Activated CD8-positive, alpha-beta T cell treated with anti-CD3 and anti-CD28 coated beads, Interleukin-2, amount 10 ng/mL, durations not matched to agents 7 days and 5 days (primary cell): ENCODE measurements at regions not wholly inside any gene's neighbourhood (a gene's known extent, or its start where the extent isn't known, plus 50 kb on each side); places are given as distances from the start of the nearest gene placed in this dataset.

Source experiments
- ATAC-seq: fragments of 150-1000 bp; cut with Tn5 transposase; one replicate; pipeline ENCODE4 v1.10.0; 2021; ENCODE audit warnings: moderate library complexity
- CTCF ChIA-PET: fragments of 350-600 bp; sonication (Branson Sonifier 250); formaldehyde crosslinking; loops from one replicate; lab custom pipeline; 2021; ENCODE audit warnings: antibody characterized with exemption; lab: Charles Lee
- POLR2A ChIA-PET: fragments of 350-600 bp; sonication (Branson Sonifier 250); formaldehyde crosslinking; loops from one replicate; lab custom pipeline; 2021; ENCODE audit warnings: antibody characterized with exemption; lab: Charles Lee
- DNase-seq: peaks from one replicate; pipeline ENCODE4 v3.0.0-alpha.2; 2020
- H3K27ac Mint-ChIP-seq: one replicate; pipeline ENCODE4 v1.8.0; 2021; ENCODE audit warnings: mild to moderate bottlenecking, mixed read lengths
- H3K27me3 Mint-ChIP-seq: one replicate; pipeline ENCODE4 v1.8.0; 2021; ENCODE audit warnings: low read depth, mixed read lengths
- H3K36me3 Mint-ChIP-seq: one replicate; pipeline ENCODE4 v1.8.0; 2021; ENCODE audit warnings: low read depth, mixed read lengths
- H3K4me1 Mint-ChIP-seq: one replicate; pipeline ENCODE4 v1.8.0; 2021; ENCODE audit warnings: low read depth, mixed read lengths
- H3K4me3 Mint-ChIP-seq: one replicate; pipeline ENCODE4 v1.8.0; 2021; ENCODE audit warnings: mild to moderate bottlenecking, mixed read lengths
- H3K9me3 Mint-ChIP-seq: one replicate; pipeline ENCODE4 v1.8.0; 2022; ENCODE audit warnings: mixed read lengths; ENCODE audit not compliant: insufficient read depth

DNA sequence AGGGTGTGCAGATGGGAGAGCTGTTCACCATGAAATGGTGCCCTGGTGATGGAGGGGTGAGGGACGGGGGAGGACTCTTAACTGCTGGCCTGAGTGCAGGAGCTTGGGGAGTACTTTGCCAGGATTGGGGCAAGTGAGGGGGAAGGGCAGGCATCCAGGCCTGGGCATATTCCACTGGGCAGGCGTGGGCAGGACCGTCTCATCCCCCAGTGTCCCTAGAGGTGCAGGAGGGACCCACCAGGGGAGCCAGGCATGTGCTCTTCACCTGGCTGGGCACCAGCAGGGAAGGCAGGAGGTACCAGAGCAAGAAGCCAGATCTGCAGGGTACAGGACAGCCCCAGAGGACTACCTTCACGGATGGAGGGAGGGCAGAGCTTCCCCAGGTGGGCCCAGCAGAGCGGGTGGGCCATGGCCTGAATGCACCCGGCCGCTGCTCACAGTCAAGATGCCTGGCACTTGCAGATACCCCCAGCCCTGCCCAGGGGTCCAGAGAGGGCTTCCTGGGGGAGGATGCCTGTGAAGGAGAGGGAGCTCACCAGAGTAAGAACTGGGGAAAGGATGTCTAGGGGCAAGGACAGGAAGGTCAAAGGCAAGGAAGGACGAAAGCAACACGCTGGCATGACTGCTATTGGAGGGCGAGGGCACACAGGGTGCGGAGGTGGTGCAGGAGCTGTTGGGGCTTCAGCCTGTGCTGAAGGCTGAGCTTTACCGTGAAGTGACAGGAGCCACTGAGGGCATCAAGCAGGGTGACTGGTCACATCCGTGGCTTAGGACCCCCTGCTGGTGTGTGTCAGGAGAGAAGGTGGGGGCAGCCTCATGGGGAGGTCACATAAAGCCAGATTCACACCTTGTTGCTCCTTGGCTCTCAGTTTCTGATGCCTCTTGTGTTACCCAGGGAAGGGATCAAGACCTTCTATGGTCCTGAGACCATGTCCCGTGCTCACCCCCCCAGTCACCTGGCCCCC, 68.2 kb upstream of the NKX1-1 start:
- Mint-ChIP-seq H3K36me3 (no peaks in the 10 kb centered on the region), H3K4me3 (no peak overlapping the region), H3K9me3 (no peaks in the 10 kb centered on the region), H3K27ac (no peak overlapping the region), H3K27me3 (peaks cover 4% of the 10 kb centered on the region), H3K4me1 (no peaks in the 10 kb centered on the region)
- no peak for DNase-seq
- no peak for ATAC-seq
- CTCF ChIA-PET: no interaction called here
- POLR2A ChIA-PET: no interaction called here

DNA sequence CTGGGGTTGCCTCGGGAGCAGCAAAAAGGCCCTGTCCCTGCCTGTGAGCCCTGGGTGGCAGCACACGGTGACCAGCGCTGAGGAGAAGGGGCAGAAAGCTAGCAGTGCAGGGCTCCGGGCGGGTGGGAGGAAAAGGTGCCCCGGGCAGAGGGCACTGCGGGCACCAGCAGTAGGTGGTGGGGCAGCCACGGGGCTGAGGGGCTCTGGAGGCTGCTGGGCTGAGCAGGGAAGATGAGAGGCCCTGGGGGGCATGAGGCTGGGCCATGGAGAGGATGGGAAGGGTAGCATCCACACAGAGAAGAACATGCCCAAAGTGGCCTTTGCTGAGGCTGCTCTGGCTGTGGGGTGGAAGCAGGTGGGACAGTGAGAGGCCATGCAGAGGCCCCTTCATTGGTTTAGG, 67.5 kb upstream of the NKX1-1 start:
- DNase-seq (no peak), ATAC-seq (no peak)
- ChIA-PET POLR2A (no interaction called here), CTCF (no interaction called here)
- Mint-ChIP-seq H3K27me3 (peaks cover 4% of the 10 kb centered on the region), H3K27ac (no peak overlapping the region), H3K9me3 (no peaks in the 10 kb centered on the region), H3K4me1 (no peaks in the 10 kb centered on the region), H3K4me3 (no peak overlapping the region), H3K36me3 (no peaks in the 10 kb centered on the region)

DNA sequence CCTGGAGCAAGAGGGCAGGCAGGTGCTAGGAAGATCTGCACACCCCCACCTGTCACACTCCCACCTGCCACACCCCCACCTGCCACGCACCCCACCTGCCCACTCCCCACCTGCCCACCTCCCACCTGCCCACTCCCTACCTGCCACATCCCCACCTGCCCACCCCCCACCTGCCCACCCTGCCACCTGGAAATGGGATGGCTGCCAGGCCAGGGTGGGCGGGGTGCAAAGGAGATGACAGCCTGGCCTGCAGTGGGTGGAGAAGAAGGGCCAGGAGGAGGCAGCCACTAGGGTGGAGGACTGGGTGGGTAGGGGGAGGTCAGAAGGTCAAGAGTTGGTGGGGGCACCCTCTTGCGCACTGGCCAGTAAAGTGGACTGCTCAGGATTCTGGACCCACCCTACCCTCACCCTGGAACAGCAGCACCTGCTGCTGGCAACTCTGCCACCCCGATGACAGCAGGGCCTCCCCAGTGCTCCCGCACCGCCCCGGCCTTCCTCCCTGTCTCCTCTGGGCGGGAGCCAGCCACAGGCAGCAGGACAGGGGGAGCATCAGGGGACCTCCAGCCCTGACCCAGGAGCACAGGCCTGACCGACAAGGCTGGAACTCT, 66.8 kb upstream of the NKX1-1 start:
- H3K9me3 Mint-ChIP-seq: no peaks in the 10 kb centered on the region
- no peaks in the 10 kb centered on the region for H3K36me3 Mint-ChIP-seq
- H3K27me3 Mint-ChIP-seq: peaks cover 4% of the 10 kb centered on the region
- no peak for DNase-seq
- H3K4me3 Mint-ChIP-seq: no peak overlapping the region
- no peaks in the 10 kb centered on the region for H3K4me1 Mint-ChIP-seq
- ChIA-PET CTCF (no interaction called here), POLR2A (no interaction called here)
- ATAC-seq: no peak
- no peak overlapping the region for H3K27ac Mint-ChIP-seq

DNA sequence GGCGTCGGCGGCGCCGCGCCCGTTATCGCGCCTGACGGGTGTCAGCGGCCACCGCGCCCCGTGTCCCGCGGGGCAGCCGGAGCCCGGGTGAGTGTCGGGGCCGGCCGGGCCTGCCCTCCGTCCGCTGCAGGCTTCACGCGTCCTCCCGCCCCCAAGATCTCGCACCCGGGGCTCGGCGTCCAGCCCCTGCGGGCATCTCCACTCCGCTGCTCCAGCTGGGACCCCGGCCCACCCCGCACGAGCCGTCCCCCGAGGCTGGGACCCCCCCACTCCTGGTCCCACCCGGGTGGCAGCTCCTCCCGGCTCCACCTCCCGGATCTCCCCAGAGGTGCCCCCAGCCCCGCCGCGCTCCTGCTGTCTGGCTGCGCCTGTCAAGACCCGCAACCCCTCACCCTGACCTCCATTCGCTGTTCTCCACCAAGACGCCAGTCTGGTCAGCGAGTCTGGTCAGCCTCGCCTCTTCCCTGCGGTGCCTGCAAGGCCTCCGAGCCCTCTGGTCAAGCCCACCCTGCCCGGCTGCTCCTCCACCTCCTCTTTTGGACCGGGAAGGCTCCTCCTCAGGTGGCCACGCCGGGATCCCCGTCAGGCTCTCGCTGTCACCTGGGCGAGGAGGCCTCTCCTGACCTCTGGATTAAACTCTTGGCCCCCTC, 66.0 kb upstream of the NKX1-1 start:
- no peak overlapping the region for H3K27ac Mint-ChIP-seq
- H3K27me3 Mint-ChIP-seq: peaks cover 4% of the 10 kb centered on the region
- ATAC-seq (no peak), DNase-seq (no peak)
- no peaks in the 10 kb centered on the region for H3K4me1 Mint-ChIP-seq
- H3K4me3 Mint-ChIP-seq: no peak overlapping the region
- POLR2A ChIA-PET: no interaction called here
- H3K9me3 Mint-ChIP-seq: no peaks in the 10 kb centered on the region
- CTCF ChIA-PET: no interaction called here
- H3K36me3 Mint-ChIP-seq: no peaks in the 10 kb centered on the region

DNA sequence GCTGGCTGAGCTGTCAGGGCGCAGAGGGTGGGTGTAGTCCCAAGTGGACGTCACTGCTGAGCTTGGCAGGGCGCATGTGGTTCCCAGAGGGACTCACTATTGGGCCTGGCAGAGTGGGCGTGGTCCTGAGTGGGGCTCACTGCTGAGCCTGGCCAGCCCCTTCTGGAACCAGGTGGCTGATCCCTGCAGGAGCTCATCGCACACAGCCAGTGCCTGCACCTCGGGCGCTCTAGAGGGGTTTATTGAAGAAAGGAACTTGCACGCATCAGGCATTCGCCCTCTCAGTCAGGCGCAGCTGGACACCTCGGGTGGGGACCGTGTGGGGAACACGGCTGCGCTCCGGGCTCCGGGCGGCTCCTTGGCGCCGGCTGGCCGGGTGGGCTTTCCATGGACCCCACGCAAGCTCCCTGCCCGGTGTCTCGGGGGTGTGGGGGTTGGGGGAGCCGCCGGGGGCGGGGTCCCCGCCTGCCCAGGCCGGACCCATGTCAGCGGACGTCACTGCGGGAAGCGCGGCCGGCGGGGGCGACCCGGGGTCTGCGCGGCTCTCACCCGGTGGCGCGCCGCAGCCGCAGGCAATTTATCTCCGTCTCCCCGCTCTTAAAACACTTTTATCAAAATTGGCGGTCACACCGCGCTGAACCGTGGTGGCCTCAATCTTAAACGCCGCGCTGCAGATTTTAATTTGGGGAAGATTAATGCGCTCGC, 65.4 kb upstream of the NKX1-1 start:
- POLR2A ChIA-PET: no interaction called here
- CTCF ChIA-PET: no interaction called here
- H3K9me3 Mint-ChIP-seq: no peaks in the 10 kb centered on the region
- ATAC-seq (no peak), DNase-seq (no peak)
- H3K36me3 Mint-ChIP-seq: no peaks in the 10 kb centered on the region
- H3K4me1 Mint-ChIP-seq: no peaks in the 10 kb centered on the region
- H3K27me3 Mint-ChIP-seq: peaks cover 4% of the 10 kb centered on the region
- no peak overlapping the region for H3K27ac Mint-ChIP-seq
- no peak overlapping the region for H3K4me3 Mint-ChIP-seq

DNA sequence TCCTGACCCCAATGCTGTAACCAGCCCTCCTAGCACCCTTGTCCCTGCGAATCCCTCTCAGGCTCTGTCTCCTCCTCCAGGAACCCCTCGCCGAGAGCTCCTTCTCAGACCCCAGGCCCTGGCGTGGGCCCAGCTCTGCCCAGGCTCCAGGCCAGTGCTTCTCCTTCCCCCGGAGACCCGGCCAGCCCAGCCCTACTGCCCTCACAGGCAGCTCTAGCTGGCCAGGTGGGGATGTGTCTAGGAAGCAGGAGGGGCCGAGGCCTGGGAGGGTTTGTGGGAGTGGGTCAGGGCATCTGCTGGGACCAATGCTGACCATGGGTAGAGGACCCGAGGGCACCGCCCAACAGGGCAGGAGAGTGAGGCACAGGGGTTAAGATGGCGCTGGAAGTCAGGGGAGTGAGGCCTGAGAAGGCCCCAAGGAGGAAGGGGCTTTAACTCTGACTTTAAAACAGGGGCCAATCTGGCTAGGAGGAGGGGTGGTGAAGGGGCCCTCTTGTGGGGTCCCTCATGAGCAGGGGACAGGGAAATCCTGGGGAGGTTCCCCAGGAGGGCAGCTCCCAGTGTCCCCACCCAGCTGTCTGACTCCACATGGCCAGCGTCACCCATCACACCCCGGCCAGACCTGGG, 64.7 kb upstream of the NKX1-1 start:
- H3K27ac Mint-ChIP-seq: no peak overlapping the region
- DNase-seq: no peak
- POLR2A ChIA-PET: no interaction called here
- H3K9me3 Mint-ChIP-seq: no peaks in the 10 kb centered on the region
- CTCF ChIA-PET: no interaction called here
- no peaks in the 10 kb centered on the region for H3K36me3 Mint-ChIP-seq
- H3K27me3 Mint-ChIP-seq: peaks cover 4% of the 10 kb centered on the region
- H3K4me1 Mint-ChIP-seq: no peaks in the 10 kb centered on the region
- no peak for ATAC-seq
- no peak overlapping the region for H3K4me3 Mint-ChIP-seq

DNA sequence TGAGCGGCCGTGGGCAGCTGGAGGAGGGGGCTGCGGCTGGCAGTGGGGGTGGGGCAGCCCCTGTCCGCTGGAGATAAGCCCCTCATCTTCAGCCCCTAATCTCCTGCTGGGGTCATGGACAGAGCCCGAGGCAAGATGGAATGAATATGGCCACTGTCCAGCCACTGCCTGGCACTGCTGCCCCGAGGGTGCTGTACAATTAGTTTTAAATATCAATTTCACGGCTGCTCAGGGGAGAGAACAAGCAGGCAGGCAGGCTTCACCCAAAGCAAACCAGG, 64.1 kb upstream of the NKX1-1 start:
- ChIA-PET CTCF (no interaction called here), POLR2A (no interaction called here)

DNA sequence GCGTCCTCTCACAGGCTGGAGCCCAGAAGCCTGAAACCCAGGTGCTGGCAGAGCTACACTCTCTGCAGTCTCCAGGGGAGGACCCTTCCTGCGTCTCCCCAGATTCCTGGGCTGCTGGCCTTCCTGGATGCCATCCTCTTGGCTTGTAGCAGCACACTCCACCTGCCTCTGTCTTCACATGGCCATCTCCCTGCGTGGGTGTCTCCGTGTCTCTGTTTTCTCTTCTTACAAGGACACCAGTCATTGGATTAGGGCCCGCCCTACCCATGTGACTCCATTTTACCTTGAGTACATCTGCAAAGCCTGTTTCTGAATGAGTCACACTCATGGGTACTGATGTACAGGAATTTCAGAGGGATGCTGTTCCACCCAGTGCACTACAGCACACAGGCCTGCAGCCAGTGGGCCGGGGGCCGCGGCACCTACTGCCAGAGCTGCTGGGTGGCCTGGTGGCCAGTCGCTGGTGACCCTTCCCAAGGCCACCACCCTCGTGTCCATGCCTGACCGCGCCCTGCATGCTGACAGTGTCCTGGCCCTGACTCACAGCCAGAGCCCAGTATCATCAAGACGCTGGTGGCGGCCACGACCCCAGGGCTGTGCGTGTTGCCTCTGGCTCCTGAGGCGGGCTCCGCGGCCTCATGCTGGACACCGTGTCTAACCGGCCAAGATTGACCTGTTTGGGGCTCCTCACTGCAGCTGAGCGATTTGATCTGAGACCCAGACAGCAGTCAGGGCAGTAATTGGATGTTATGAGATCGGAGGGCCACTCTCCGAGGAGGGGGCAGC, 63.6 kb upstream of the NKX1-1 start:
- ATAC-seq (no peak), DNase-seq (no peak)
- no peak overlapping the region for H3K4me3 Mint-ChIP-seq
- H3K9me3 Mint-ChIP-seq: no peaks in the 10 kb centered on the region
- peaks cover 4% of the 10 kb centered on the region for H3K27me3 Mint-ChIP-seq
- H3K36me3 Mint-ChIP-seq: no peaks in the 10 kb centered on the region
- H3K4me1 Mint-ChIP-seq: no peaks in the 10 kb centered on the region
- POLR2A ChIA-PET: no interaction called here
- H3K27ac Mint-ChIP-seq: no peak overlapping the region
- CTCF ChIA-PET: no interaction called here

More for the DNA sequence above, 64.1 kb upstream of the NKX1-1 start:
- Mint-ChIP-seq H3K9me3 (no peaks in the 10 kb centered on the region), H3K4me1 (no peaks in the 10 kb centered on the region), H3K36me3 (no peaks in the 10 kb centered on the region), H3K4me3 (no peak overlapping the region), H3K27ac (no peak overlapping the region), H3K27me3 (peaks cover 4% of the 10 kb centered on the region)
- ATAC-seq (no peak), DNase-seq (no peak)

DNA sequence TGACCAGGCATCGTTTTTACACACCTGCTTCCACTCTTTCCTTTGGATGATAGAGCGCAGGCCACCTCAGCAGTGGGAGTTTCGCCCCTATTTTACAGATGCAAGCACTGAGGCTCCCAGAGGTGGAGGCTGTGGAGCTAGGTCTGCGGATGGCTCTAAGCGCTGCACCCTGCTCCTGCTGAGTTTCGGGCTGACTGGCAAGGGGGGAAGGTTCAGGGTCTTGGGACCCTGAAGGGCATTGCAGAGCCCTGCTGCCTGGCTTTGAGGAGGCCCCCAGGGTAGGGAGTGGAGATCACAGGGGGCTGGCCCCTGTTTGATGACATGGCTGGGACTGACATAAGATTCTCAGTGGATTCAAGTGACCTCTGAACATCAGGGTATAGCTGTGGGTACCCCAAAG, 62.8 kb upstream of the NKX1-1 start:
- ChIA-PET CTCF (no interaction called here), POLR2A (no interaction called here)
- ATAC-seq: no peak
- Mint-ChIP-seq H3K27me3 (peaks cover 4% of the 10 kb centered on the region), H3K9me3 (no peaks in the 10 kb centered on the region), H3K27ac (no peak overlapping the region), H3K4me1 (no peaks in the 10 kb centered on the region), H3K4me3 (no peak overlapping the region), H3K36me3 (no peaks in the 10 kb centered on the region)
- no peak for DNase-seq

DNA sequence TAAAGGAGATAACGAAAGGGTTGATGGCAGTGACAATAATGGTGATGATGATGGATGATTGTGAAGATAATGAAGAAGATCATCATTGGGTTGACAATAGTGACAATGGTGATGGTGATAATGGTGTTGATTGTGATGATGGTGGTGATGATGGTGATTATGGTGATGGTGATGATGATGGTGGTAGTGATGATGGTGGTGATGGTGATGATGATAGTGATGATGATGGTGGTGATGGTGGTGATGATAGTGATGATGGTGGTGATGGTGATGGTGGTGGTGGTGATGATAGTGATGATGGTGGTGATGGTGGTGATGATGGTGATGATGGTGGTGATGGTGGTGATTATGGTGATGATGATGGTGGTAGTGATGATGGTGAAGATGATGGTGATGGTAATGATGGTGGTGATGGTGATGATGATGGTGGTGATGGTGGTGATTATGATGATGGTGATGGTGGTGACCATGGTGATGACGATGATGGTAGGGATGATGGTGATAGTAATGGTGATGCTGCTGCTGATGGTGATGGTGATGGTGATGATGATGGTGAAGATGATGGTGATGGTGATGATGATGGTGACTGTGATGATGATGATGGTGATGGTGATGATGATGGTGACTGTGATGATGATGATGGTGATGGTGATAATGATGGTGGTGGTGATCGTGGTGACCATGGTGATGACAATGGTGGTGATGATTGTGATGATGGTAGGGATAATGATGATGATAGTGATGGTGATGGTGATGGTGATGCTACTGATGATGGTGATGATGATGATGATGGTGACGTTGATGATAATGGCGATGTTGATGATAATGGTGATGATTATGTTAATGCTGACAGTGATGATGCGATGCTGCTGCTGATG, 61.6 kb upstream of the NKX1-1 start:
- ChIA-PET POLR2A (no interaction called here), CTCF (no interaction called here)
- H3K4me3 Mint-ChIP-seq: no peak overlapping the region
- DNase-seq (no peak), ATAC-seq (no peak)
- H3K4me1 Mint-ChIP-seq: no peaks in the 10 kb centered on the region
- no peaks in the 10 kb centered on the region for H3K36me3 Mint-ChIP-seq
- no peaks in the 10 kb centered on the region for H3K9me3 Mint-ChIP-seq
- no peak overlapping the region for H3K27ac Mint-ChIP-seq
- peaks cover 4% of the 10 kb centered on the region for H3K27me3 Mint-ChIP-seq

DNA sequence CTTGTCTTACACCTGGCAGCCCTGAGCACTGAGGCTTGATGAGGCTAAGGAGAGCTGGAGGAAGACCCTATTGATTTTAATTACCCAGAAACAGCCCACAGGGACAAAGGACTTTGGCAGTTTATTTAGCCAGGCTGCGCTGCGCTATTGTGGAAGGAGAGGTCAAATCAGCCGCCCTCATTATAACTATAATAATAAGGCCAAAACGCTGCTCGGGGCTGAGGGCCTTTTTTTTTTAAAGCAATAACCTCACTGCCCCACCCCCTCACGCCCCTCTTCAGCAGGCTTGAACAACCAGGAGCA, 60.6 kb upstream of the NKX1-1 start:
- CTCF ChIA-PET: no interaction called here

More for the DNA sequence above, 60.6 kb upstream of the NKX1-1 start:
- Mint-ChIP-seq H3K9me3 (no peaks in the 10 kb centered on the region), H3K4me3 (no peak overlapping the region), H3K36me3 (no peaks in the 10 kb centered on the region), H3K27me3 (no peaks in the 10 kb centered on the region), H3K4me1 (no peaks in the 10 kb centered on the region), H3K27ac (no peak overlapping the region)
- DNase-seq: no peak
- POLR2A ChIA-PET: no interaction called here
- no peak for ATAC-seq
